GM21723 (cell line): ENCODE measurements at regions not wholly inside any gene's neighbourhood (a gene's known extent, or its start where the extent isn't known, plus 50 kb on each side); places are given as distances from the start of the nearest gene placed in this dataset.
"Not testable (repeated sequence)": the region's sequence is repeated elsewhere in the genome, so short reads cannot be mapped to it uniquely, and the experiment has no call there.

Source experiments
- ATAC-seq: cut with Tn5 transposase; IDR thresholded peaks from one replicate; pipeline ENCODE4 v1.9.1; 2021; ENCODE audit warnings: mild to moderate bottlenecking, moderate library complexity; ENCODE audit not compliant: unreplicated experiment

DNA sequence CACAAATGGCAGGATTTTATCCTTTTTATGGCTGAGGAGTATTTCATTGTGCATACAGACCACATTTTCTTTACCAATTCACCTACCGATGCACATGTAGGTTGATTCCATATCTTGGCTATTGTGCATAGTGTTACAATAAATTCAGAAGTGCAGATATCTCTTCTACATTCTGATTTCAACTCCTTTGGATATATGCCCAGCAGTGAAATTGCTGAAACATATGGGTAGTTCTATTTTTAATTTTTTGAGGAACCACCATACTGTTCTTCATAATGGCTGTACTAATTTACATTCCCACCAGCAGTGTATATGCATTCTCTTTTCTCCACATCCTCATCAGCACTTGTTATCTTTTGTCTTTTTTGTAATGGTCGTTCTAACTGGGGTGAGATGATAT lies 1290.3 kb downstream of the XPNPEP1 start:
- ATAC-seq, result no peak

DNA sequence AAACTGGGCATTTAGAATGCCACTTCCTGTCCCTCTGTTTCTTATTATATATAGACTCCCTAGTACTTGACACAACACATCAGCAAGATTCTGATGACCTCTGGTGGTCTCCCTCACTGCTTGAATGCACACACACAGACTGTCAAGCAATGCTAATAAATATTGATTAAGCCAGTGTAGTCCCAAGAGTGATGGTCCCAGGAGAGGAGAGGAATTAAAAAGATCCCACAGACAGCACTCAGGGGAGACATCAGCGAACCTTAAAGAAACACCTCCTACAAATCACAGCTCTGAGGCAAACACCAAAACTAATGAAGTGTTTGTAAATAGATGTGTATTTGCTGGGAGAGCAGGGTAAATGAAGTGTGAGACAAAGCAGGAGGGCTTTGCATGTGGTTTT lies 1291.2 kb downstream of the XPNPEP1 start:
- ATAC-seq, result no peak

DNA sequence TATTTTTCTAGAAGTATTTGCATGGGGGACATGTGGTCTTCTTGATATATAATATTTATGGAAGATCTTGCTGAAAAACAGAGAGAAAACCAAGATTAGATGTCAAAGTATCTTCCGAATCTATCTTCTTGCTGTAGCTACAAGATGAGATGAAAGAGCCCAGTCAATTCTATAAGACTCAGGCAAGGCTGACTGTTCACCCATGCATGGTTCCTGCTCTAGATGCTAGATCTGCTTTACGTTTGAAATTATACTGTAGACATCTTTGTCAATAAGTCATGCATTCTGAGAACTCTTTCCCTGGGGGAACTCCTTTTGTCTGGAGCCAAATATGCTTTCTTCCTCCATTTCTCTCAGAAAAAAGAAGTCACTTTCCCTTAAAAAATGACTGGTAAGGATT lies 1292.0 kb downstream of the XPNPEP1 start:
- peak; percentile 96 for ATAC-seq

DNA sequence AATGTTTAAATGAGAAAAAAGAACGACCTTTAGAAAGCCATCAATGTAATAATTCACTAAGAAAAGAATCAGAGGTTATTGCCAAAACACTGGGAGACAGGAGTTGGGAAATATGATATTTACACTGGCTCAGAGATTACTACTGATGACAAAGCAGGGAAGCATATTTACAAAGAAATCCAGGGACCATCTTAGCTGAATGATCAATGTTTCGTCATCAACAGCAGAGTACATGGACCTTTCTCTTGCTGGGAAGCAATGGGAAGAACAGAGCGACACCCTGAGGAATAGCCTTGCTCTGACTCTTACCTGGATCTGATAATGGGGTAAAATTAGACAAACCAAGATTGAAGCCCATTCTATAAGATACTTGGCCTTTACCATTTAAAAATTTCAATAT lies 1293.5 kb downstream of the XPNPEP1 start:
- ATAC-seq, result no peak

DNA sequence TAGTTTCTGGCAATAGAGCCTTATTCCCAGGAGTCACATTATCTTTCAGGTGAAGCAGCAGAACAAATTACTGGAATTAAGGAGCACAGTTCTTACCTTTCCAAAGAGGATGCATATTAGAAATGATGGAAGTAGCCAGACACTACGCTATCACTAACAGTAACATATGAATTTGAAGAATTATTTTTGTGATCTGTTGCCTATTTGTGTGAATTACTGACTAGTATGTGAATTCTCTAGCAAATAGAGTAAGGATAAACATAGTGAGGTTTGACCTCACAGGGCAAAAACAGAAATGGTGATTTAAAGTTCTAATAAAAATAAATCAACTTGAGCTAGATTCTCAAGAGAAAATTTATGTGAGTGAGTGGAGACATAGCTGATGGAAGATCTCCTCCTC lies 1299.3 kb downstream of the XPNPEP1 start:
- no peak for ATAC-seq

DNA sequence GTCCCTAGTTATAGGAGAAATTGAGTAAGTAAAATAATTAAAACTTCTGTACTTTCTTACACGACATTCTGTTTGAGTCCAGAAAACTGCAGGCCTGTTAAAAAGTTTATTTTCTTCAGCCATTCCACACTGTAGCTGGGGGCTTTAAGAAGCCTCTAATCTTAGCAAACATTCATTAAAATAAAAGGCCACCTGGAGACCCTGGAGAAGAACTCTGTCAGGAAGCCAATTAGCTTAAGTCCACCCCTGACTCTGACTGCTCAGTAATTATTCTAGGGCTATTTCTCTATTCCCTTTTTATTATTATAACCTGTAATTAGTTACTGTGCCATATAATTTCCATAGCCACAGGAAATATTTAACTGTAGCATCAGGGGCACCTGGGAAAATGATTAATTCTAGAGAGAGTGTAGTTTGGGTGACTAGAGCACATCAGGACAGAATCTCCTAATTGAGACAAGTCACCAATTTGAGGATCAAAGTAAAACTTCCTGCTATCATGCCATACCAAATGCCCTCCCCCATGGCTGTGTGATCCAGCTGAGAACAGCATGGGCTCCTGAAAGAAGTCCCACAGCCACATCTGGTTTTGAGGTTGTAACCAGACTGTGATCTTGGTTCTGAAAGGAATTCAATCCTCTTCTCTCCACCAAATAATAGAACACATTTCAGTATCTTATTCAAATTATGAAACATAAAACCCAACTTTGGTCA lies 1302.3 kb downstream of the XPNPEP1 start:
- ATAC-seq, result no peak

DNA sequence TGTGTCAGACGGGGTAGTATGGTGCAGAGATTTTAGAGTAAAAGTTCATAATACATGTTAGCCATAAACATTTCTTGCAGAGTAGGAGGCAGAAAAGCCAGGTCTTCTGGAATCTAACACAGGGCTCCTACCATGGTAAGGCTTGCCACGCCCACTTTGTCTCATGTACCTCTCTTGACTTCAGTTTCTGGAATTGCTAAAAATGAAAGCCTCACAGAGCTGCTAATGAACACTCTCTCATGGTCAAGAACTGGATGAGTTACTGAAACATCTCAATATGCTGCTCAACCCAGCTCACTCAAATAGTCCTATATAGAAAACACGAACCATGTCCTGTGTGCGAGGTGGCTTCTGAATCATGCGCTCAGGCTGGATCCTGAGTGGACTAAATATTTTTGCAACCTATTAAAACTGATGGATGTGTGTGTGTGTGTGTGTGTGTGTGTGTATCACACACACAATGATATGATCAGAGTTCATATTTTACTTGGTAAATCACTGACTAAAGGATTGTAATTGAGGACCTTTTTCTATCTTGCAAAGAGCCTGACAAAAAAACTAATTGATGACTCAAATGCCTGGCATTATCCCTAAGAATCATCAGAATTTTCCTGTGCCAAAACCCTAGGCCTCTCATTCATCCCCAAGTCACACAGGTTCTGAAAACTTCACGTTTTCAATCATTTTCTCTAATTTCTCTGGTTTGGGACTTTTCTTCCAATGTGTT lies 1306.6 kb downstream of the XPNPEP1 start:
- ATAC-seq, result no peak

DNA sequence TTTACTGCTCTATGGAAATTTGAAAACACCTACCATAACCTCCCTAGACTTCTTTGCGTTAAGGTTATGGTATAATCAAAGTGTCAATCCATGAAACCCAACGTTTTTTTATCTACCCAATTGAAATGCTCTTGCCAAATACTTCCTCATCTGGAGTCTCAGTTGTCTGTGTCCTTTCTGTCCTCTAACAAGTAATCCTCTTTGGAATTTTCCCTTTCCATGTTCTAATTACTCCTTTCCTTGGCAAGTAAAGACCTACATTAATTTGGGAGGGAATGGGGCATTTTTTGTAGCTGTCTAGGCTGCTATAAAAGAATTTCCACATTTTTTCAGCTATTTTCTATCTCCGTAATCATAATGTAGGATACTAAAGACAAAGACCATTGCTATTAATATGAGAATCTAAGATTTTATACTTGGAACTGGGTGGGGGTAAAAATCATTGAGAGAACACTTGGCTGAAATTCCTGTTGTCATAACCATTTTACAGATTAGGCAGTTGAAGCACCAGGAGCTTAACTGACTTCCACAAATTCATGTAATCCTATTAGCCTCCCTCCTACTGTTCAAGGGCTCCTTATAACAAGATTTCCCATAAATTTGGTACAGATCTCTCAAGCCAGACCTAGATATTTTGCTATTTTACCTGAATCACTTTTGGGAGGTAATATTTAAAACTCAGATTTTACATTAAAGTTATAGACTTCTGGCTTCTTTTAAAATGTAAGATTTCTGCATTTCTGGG lies 1307.6 kb downstream of the XPNPEP1 start:
- no peak for ATAC-seq

DNA sequence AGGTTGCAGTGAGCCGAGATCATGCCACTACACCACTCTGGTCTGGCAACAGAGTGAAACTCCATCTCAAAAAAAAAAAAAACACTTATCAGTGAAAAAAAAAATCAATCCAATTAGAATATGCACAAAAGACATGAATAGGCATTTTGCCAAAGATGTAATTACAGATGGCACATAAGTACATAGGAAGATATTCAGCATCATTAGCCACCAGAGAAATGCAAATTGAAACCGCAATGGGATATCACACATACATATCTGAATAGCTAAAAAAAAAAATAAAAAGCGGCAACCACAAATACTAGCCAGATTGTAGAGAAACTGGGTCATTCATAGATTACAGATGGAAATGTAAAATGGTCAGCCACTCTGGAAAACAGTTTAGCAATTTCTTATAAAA lies 1310.8 kb downstream of the XPNPEP1 start:
- no peak for ATAC-seq

DNA sequence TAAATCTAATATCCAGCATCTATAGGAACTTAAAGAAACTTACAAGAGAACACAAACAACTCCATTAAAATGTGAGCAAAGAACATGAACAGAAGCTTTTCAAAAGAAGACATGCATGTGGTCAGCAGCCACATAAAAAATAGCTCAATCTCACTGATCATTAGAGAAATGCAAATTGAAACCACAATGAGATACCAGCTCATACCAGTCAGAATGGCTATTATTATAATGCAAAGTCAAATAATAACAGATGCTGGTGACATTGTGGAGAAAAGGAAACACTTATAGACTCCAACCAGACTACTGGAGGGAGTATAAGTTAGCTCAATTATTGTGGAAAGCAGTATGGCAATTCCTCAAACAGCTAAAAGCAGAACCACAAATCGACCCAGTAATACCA lies 1314.5 kb downstream of the XPNPEP1 start:
- ATAC-seq, result no peak

DNA sequence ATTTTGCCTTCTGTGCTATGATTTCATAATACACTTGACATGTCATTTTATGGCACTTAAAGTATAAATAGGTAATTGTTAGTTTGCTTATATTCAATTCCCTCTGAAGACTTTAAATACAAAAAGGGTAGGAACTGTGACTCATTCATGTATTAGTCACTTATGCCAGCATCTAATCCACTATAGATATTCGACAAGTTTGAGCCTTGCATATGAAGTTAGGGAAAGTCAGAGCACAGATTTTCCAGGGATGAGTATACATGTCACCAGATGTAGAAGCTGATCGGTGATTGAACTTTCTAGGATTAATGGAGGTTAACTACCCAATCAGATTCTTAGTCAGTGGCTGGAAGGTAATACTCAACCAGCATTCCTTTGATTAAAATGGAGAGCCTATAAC lies 1321.5 kb downstream of the XPNPEP1 start:
- ATAC-seq, result no peak

DNA sequence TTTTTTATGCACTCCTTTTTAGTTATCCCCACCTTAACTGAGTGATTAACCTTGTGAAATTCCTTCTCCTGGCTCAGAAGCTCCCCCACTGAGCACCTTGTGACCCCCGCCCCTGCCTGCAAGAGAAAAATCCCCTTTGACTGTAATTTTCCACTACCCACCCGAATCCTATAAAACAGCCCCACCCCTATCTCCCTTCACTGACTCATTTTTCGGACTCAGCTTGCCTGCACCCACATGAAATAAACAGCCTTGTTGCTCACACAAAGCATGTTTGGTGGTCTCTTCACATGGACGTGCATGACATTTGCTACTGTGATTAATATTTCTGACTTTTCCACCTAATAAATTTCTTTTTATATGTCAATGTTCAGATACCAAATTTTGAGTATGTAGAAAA lies 1322.8 kb downstream of the XPNPEP1 start:
- ATAC-seq, result not testable (repeated sequence)

DNA sequence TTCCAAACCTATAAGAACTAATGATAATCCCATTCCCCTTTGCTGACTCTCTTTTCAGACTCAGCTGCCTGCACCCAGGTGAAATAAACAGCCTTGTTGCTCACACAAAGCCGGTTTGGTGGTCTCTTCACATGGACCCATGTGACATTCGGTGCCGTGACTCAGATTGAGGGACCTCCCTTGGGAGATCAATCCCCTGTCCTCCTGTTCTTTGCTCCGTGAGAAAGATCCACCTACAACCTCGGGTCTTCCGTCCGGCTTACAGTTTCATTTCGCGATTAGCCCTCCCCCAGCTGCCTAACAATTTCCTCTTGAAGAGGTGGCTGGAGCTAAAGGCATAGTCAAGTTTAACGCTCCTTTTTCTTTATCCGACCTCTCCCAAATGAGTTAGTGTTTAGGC lies 1324.0 kb downstream of the XPNPEP1 start:
- peak; percentile 48 for ATAC-seq

DNA sequence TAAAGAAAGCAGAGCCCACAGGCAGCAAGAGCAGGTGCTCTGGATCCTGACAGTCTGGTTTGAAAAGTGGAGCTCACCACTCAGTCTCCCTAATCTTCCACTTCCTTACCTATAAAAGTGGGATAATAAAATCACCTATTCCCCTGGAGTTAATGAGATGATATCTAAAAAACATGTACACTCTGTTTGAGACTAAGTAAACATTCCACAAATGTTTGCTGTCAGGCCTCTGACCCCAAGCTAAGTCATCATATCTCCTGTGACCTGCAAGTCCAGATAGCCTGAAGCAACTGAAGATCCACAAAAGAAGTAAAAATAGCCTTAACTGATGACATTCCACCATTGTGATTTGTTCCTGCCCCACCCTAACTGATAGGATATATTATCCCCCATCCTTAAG lies 1324.5 kb downstream of the XPNPEP1 start:
- ATAC-seq, result peak; percentile 6

DNA sequence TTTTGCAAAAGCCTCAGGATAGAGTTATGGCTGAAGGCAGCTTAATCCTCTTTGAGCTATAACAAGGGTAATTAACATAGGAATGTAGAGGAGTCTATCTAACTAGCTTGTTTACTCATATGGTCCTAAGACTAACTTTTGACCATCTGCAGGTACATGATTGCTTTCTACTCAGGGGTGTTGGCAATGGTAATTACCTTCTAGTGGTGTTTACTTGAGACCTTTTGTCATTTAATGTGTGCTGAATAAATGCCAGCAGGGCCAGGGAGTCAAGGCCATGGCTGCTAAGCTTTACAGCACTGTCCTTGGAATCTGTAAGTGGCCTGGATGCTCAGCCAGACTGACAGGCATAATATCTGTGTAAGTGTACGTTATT lies 1325.0 kb downstream of the XPNPEP1 start:
- ATAC-seq, result no peak

DNA sequence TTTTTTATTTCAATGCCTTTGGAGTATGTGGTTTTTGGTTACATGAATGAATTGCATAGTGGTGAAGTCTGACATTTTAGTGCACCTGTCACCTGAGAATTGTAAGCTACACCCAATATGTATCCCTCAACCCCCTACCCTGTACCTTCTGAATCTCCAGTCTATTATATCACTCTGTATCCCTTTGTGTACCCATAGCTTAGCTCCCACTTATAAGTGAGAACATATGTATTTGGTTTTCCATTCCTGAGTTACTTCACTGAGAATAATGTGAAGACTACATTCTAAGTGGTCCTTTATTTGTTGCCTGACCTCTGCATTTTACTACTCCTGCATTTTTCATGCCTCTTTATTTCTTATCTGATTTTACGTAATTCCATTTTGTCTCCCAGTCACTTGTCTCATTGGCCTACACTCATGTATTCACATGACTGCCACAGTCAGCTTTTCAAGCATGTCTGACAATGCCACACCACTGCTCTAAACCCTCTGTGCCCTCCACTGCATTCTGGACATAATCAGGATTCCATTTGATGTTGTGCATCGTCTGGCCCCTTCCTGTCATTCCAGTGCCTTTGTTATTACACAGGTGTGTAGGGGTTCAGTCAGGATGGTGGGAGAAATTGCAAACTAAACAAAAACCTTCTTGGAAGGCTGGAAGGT lies 1325.5 kb downstream of the XPNPEP1 start:
- ATAC-seq, result no peak

DNA sequence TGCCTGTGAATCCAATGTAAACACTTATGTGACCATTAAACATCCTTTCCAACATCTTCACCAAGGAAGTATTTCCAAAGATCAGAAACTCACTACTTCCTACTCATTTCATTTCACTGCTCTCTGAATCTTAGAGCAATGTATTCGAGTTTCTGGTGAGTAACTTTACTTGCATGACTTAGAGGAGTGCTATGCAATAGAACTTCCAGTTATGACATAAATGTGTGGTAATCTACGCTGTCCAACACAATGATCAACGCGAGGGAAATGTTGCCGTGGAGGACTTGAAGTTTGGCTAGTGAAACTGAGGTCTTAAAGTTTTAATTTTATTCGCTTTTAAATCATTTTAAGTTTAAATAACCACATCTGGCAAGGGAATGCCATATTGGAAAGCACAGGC lies 1326.3 kb downstream of the XPNPEP1 start:
- no peak for ATAC-seq

DNA sequence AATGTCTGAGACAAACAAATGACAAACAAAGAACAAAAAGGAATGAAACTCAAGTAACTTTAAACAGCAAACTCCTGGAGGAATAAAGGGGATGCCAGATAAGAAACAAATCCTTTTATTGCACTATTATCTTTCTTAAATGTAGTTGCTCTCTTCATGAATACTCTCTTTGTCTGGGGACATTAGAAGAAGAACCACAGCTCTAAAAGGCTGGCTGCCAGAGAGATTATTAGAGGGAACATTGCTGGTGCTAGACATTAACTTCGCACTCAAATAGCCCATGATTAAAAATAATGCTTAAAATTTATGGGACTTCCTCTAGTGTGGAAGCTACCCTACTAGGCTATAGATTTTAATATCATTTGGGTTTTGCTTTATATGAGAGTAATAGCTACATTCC lies 1330.4 kb downstream of the XPNPEP1 start:
- ATAC-seq, result no peak

DNA sequence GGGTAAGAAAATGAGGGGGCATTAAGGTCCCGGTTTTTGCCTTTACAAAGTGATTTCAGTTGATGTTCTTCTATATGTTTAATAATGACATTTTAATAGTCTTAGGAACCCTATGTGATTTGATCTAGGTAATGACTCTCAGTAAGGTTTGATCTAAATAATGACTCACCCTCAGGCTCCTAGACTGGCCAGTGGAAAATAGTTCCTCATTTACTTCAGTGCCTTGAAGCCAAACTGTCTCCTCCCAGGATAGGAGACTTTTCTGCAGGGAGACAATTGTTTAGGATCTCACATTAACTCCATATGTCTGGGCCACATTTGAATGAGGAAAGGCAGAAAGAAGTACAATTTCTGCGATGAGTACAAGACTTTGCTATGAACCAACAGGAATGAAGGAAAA lies 1331.9 kb downstream of the XPNPEP1 start:
- ATAC-seq, result no peak

DNA sequence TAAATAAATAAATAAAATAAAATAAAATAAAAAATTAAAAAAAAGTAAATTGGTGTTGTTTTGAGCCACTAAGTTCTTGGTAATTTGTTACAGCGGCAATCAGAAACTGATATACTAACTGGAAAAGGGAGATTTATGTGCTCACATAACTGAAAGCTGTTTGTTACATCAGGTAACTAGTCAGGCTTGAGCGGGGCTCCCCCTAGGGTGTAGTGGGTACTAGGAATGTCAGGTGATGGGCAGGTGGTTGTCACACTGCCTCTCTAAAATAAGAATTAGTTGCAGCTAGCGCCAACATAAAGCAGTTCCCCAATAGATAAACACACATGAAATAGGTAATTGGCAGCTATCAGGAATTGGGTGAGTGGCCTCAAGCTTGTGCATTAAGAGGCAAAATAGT lies 1336.9 kb downstream of the XPNPEP1 start:
- no peak for ATAC-seq

DNA sequence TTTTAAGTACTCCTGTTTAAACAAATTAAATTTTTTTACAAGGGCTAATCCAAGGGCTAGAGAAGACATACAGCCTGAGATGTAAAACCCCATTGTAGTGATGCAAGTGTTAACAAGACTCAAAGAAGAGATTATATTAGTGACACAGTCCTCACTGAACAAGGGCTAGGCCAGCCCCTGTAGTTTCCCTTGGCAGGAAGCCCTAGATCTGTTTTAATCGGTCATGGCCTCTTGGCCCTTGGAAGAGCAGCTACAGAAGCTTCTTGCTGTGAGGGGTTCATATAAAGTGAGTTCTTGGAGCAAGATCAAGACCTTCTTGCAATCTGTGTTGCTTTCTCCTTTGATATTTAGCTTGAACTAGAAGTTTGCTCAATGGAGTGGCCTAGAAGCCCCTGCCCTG lies 1339.4 kb downstream of the XPNPEP1 start:
- ATAC-seq, result no peak

DNA sequence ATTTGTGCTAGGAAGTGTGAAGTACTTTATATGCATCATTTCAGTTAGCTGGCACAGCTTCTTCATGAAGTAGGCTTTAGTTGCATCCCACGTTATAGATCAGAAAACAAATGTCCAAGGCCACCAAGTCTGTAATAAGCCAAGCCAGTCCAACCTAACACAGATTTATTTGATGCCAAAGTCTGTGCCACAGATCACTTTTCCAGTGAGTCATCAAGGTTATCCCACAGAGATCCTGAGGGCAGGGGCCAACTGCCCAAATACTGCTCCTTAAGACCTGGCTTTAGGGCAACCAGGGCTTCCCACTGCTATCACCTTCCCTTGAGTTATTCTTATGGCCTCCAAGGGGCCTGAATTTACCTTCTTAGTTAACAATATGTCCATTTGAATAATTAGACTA lies 1340.4 kb downstream of the XPNPEP1 start:
- no peak for ATAC-seq
